Psoas muscle (tissue), 7 donors: ENCODE measurements at regions not wholly inside any gene's neighbourhood (a gene's known extent, or its start where the extent isn't known, plus 50 kb on each side); places are given as distances from the start of the nearest gene placed in this dataset.

Experiments used
- ATAC-seq, 4 donors: fragments of 200-7000 bp; cut with Tn5 transposase; one replicate each; pipeline ENCODE4 v1.9.1; 2020; ENCODE audit warnings: moderate library complexity in 3 of 4, mild to moderate bottlenecking in 2 of 4
- DNase-seq, 2 donors: peaks; one replicate each; pipeline ENCODE4 v3.0.0-alpha.2; 2020
- H3K27ac ChIP-seq: fragments of 200-600 bp; one replicate; pipeline ENCODE4 v1.8.0; 2022
- H3K27me3 ChIP-seq, 3 donors: fragments of 200-600 bp in 1 of 3; one replicate each; pipeline versions ENCODE4 v1.6.1 to v1.8.0; 2013 to 2022; ENCODE audit warnings: low read length in 2 of 3, mild to moderate bottlenecking in 2 of 3, moderate library complexity in 1 of 3; ENCODE audit not compliant: insufficient read depth in 3 of 3
- H3K36me3 ChIP-seq, 2 donors: fragments of 200-600 bp in 1 of 2; one replicate each; pipeline versions ENCODE4 v1.6.1 to v1.8.0; 2013 to 2022; ENCODE audit warnings: low read depth in 1 of 2, mild to moderate bottlenecking in 1 of 2, moderate library complexity in 1 of 2; ENCODE audit not compliant: insufficient read depth in 1 of 2
- H3K4me1 ChIP-seq: fragments of 200-600 bp; one replicate; pipeline ENCODE4 v1.8.0; 2022
- H3K4me3 ChIP-seq: fragments of 200-600 bp; one replicate; pipeline ENCODE4 v1.8.0; 2022; ENCODE audit warnings: mild to moderate bottlenecking
- H3K9me3 ChIP-seq: fragments of 200-600 bp; one replicate; pipeline ENCODE4 v1.8.0; 2022
- WGBS, 3 donors: extraction: QIAGEN DNeasy Blood & Tissue Kit; methylation state at CpG; one replicate each; pipeline versions ENCODE4 v1.1.6 to v1.1.7; 2013; 5-methylcytosine and 5-hydroxymethylcytosine counted together
- intact Hi-C, 2 donors: fragments of 100-400 bp; cut with DNase I; formaldehyde crosslinking; loops; one replicate each; pipeline versions ENCODE4 v1.11.0 to v1.14.2; 2022
- TF ChIP-seq, protein P1 (sequence below): fragments of 200-600 bp; IDR thresholded peaks from one replicate; pipeline ENCODE4 v1.8.0; 2022; ENCODE audit warnings: antibody characterized with exemption
- donor health status: healthy with polysubstance abuse.
- donor health status: DM: no; HTN: no; CAD: no; lungs with moderate emphysema.
- donor health status: Bipolar disorder and iron deficiency.
- donor health status: healthy.
- donor health status: DM: yes; HTN: yes; CAD: no.
- donor health status: DM: no; HTN: no; CAD: no.
- donor health status: DM: yes; HTN: yes; CAD: no.

DNA sequence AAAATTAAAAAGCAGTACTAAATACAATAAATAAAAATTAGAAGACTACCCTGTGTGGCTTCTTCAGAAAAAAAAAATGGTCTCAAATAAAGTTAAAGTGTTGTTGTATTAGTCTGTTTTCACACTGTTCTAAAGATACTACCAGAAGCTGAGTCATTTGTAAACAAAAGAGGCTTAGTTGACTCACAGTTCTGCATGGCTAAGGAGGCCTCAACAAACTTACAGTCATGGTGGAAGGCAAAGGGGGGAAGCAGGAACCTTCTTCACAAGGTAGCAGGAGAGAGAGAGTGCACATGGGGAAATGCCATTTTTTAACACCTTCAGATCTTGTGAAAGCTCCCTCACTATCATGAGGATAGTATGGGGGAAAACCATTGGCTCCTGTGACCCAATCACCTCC lies 612.8 kb downstream of the RNF144A start:
- DNase-seq (no peak), ATAC-seq (no peak)
- no peak overlapping the region for H3K27ac ChIP-seq
- H3K9me3 ChIP-seq, result peaks cover 7% of the 10 kb centered on the region
- no peaks in the 10 kb centered on the region for H3K4me1 ChIP-seq
- intact Hi-C loops, result no loop called here
- H3K27me3 ChIP-seq, result no peaks in the 10 kb centered on the region
- no peak overlapping the region for H3K4me3 ChIP-seq
- H3K36me3 ChIP-seq, result no peaks in the 10 kb centered on the region
- TF ChIP-seq, protein P1, sequence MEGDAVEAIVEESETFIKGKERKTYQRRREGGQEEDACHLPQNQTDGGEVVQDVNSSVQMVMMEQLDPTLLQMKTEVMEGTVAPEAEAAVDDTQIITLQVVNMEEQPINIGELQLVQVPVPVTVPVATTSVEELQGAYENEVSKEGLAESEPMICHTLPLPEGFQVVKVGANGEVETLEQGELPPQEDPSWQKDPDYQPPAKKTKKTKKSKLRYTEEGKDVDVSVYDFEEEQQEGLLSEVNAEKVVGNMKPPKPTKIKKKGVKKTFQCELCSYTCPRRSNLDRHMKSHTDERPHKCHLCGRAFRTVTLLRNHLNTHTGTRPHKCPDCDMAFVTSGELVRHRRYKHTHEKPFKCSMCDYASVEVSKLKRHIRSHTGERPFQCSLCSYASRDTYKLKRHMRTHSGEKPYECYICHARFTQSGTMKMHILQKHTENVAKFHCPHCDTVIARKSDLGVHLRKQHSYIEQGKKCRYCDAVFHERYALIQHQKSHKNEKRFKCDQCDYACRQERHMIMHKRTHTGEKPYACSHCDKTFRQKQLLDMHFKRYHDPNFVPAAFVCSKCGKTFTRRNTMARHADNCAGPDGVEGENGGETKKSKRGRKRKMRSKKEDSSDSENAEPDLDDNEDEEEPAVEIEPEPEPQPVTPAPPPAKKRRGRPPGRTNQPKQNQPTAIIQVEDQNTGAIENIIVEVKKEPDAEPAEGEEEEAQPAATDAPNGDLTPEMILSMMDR, result no peak

DNA sequence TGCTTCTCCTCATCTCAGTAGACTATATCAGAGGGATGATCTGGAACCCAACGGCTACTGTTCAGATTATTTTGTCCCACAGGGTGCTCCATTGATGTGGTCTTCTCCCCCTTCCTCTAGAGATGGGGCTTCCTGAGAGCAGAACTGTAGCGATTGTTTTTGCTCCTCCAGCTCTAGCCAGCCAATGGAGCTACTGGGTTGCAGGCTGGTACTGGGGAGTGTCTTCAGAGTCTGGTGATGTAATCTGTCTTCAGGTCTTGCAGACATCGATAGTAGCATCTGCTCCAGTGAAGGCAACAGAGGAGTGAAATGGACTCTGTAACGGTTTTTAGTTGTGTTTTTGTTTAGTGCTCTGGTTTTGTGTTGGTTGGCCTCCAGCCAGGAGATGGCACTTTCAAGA lies 621.9 kb downstream of the RNF144A start:
- no peak overlapping the region for H3K27ac ChIP-seq
- intact Hi-C loops, result no loop called here
- no peak overlapping the region for H3K4me3 ChIP-seq
- DNase-seq, result no peak
- 74 to 83% (median 82%) methylated on average over 4 of the region's 4 CpGs for WGBS, 3 donors
- H3K9me3 ChIP-seq, result no peaks in the 10 kb centered on the region
- H3K4me1 ChIP-seq, result no peaks in the 10 kb centered on the region
- no peaks in the 10 kb centered on the region for H3K36me3 ChIP-seq
- TF ChIP-seq, protein P1, result no peak
- ATAC-seq, result no peak
- H3K27me3 ChIP-seq, result no peaks in the 10 kb centered on the region

- TF ChIP-seq, protein P1, result no peak
- Histone ChIP-seq H3K36me3 (no peaks in the 10 kb centered on the region), H3K4me3 (no peak overlapping the region), H3K9me3 (no peaks in the 10 kb centered on the region), H3K27me3 (no peaks in the 10 kb centered on the region), H3K4me1 (no peaks in the 10 kb centered on the region), H3K27ac (no peak overlapping the region)
- 70 to 88% (median 86%) methylated on average over 5 of the region's 5 CpGs for WGBS, 3 donors
- no peak for DNase-seq
- intact Hi-C loops, result no loop called here
- no peak for ATAC-seq
Measured at GRCh38 chr2:7539760-7540159, 622.5 kb downstream of the RNF144A start.

GRCh38 chr2:7552825-7553570 lies 635.8 kb downstream of the RNF144A start:
- TF ChIP-seq, protein P1, result no peak
- H3K27ac ChIP-seq, result no peak overlapping the region
- 53 to 59% (median 54%) methylated on average over 5 of the region's 5 CpGs for WGBS, 3 donors
- no peaks in the 10 kb centered on the region for H3K4me1 ChIP-seq
- no peak overlapping the region for H3K4me3 ChIP-seq
- H3K9me3 ChIP-seq, result no peaks in the 10 kb centered on the region
- no peaks in the 10 kb centered on the region for H3K36me3 ChIP-seq
- ATAC-seq (no peak), DNase-seq (no peak)
- intact Hi-C loops, result no loop called here
- H3K27me3 ChIP-seq, result no peaks in the 10 kb centered on the region

DNA sequence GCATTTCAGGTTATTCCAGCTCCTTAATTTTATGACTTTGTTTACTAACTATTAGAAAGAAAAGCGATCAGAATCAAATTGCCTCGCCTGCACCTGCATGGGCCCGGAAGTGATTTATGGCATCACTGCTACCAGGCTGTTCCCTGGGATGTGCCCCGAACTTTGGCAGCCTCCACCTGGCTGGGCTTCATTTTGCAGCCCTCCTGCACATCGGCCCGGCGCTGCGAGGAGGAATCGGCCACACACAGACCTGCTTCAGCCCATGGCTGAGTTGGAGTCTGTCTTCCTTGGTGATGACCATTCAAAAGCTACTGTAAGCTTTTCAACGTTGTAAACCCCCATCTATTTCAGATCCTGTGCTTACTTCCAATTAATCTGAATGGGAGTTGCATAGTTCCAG lies 638.0 kb downstream of the RNF144A start:
- ATAC-seq (no peak), DNase-seq (no peak)
- Histone ChIP-seq H3K27ac (no peak overlapping the region), H3K9me3 (no peaks in the 10 kb centered on the region), H3K36me3 (no peaks in the 10 kb centered on the region), H3K4me3 (no peak overlapping the region), H3K27me3 (no peaks in the 10 kb centered on the region), H3K4me1 (no peaks in the 10 kb centered on the region)
- intact Hi-C loops, result no loop called here
- TF ChIP-seq, protein P1, result no peak
- WGBS, 3 donors, result 79 to 88% (median 82%) methylated on average over 10 of the region's 10 CpGs
